Right renal pelvis (tissue), 4 donors: ENCODE measurements at regions not wholly inside any gene's neighbourhood (a gene's known extent, or its start where the extent isn't known, plus 50 kb on each side); places are given as distances from the start of the nearest gene placed in this dataset.

Experiments used
- DNase-seq, 4 donors: peaks; one replicate each; pipeline ENCODE4 v3.0.0-alpha.2; 2013; ENCODE audit warnings: low read depth in 4 of 4, low spot score in 3 of 4, missing footprints in 1 of 4

DNA sequence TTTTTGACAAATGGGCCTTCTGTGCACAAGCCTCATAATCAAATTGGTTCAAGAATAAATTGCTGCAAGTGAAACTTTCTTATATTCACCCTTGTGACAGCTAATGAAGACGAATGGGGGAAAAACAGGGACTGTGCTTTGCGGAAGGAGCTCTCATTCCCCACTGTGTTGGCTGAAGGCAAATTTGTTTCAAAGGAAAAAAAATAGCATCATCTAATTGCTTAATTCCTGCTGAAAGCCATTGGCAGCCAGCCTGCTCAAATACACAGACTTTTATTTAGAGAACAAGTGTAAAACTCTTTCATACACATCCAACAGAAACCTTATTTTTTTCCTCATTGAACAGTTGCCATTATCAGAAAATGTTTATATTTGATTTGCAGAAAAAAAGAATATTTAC is 172.3 kb downstream of the ARL6IP6 start:
- no peak for DNase-seq

- DNase-seq: no peak
Observed at GRCh38 chr2:152883951-152884487, 165.6 kb downstream of the ARL6IP6 start.

DNA sequence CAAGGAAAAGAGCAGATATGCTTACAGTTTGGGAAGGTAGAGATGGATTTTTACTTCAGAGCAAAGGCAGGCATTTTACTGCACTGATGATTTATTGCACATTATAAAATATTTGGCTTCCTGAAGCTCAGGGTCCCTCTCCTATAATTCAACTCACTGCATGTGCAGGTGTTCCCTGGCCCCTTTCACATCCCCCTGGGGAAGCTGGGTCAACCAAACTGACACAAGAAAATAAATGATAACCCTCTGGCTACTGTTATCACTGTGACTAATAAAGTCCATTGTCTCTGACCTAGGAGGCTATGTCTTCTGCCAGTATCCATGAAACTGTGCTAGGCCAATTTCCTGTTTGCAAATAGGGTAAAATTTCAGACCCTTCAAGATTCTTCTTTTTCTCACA is 163.1 kb downstream of the ARL6IP6 start:
- no peak for DNase-seq

DNA sequence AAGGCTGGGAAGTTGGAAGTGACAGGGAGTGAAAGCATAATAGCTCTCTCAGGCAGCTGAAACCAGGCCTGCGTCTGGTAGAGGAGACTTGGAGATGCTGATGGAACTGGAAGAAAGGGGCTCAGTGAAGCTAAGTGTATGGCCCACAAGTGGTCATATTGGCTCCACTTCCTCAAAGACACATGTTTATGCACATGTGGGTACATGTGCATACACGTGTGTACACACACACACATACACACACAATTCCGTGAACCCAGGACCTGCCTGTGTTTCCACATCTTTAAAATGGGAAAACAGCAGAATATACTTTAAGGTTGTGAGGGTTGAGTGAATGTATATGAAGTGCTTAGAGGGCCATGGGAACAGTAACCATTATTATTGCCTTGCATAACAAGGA is 160.9 kb downstream of the ARL6IP6 start:
- DNase-seq: no peak

- DNase-seq: no peak
Observed at GRCh38 chr2:152875701-152876695, 157.6 kb downstream of the ARL6IP6 start.

GRCh38 chr2:152874955-152875354 is 156.5 kb downstream of the ARL6IP6 start:
- DNase-seq: no peak

DNA sequence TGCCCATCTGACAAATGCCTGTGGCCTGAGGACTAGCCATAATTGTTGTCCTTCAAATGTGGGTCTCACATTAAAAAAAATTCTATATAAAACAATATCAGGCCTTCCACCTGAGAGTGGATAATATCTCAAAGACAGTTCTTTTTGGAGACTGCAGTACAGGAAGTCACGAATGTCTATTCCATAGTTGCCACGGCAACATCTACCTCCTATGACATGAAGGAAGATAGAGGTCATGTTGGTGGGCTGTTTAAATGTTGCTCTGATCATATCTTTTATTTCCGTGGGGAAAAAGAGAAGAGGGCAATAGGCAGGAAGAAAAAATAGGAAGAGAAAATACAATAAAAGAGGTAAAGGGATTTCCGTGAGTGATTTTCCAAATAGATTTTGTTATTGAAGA is 151.8 kb downstream of the ARL6IP6 start:
- DNase-seq: no peak

DNA sequence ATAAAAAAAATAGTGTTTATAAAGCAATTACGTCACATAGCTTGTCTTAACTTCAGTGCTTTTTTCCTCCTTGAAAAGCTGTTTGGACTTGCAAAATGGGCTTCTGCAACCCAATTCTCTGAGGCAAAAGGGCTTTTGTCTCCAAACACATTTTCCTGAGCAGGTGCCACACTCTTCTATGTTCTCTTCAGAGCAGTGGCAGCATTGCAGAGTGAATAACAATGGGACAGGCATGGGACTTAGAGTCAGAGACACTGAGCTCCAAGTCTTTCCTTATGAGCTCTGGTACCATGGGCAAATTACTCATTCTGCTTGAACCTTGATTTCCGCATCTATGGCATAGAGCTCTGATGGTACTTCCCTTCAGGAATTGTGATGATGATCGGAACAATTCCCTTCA is 149.0 kb downstream of the ARL6IP6 start:
- no peak for DNase-seq

GRCh38 chr2:152864601-152865149 is 146.3 kb downstream of the ARL6IP6 start:
- no peak for DNase-seq

- DNase-seq: no peak
Observed at GRCh38 chr2:152863826-152864225, 145.4 kb downstream of the ARL6IP6 start.

DNA sequence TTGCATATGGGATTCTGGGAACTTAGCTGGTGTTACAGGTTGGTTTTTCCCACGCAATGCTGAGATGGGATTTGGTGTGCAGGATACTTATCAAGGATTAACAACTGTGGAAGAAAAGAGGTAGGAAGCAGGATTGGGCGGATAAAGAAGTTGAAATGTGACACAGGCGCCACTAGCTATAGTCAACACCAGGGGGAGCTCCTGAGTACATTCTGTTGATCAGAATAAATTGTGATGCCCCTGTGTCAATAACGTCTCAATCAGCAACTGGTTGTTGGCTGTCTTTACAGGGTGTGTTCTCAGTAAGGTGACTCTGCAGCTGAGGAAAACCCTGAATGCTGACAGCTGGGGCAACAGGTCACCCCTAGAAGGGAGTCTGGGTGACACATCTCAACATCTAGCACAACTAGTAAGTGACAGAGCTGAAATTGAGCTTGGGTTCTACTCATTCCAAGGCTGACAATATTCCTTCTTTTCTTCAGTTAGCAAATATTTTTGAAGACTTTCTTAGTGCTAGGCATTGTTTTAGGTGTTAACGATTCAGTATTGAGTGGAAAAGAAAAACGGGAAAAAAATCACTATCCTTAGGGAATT is 143.0 kb downstream of the ARL6IP6 start:
- DNase-seq: no peak

GRCh38 chr2:152858594-152859265 is 140.3 kb downstream of the ARL6IP6 start:
- no peak for DNase-seq

DNA sequence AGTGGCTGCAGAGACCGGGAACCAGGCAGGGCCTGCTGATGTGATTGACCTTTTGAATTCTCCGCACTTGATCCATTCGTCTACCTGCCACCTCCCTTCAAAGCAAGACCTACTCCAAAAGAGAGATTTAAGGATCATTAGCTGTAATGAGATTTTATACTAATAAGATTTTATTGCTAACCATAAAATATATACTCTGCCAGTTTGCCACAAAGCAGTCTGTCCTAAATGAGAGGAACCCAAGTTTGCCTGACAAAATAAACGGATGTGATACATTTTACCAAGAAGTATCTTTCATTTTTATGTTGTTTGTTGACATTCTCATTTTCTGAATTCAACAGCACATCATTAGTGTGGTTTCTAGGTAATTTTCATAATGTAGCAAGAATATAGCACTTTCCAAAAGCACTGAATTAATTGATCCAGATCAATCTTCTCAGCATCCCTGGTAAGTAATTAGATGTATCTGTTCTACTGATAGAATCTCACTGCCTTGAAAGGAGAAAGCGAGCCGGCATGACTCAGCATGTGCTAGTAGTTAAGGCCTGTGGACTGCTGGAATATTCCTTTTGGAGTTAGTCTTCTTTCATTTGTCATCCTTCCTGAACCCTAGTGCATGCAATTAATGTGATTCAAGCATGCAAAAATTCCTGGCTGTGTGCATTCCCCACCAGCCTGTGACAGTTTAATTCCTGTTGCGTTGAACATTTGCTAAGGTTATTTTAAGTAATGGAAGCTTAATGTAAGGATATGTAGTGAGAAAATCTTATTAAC is 128.5 kb downstream of the ARL6IP6 start:
- no peak for DNase-seq

DNA sequence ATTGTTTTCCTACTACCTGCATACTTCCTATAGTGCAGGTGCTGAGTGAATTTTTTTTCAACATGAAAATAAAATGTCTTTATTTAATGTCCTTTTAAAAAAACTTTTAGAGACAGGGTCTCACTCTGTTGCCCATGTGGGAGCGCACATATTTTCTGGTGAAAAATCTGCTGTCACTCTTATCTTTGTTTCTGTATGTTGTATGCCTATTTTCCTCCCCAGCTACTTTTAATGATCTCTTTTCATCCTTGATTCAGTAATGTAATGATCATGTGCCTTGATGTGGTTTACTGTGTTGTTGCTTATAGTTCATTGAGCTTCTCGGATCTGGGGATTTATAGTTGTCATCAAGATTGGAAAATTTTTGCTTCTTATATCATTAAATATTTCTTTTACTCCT is 117.3 kb downstream of the ARL6IP6 start:
- DNase-seq: no peak

GRCh38 chr2:152827944-152828343 is 109.5 kb downstream of the ARL6IP6 start:
- no peak for DNase-seq

DNA sequence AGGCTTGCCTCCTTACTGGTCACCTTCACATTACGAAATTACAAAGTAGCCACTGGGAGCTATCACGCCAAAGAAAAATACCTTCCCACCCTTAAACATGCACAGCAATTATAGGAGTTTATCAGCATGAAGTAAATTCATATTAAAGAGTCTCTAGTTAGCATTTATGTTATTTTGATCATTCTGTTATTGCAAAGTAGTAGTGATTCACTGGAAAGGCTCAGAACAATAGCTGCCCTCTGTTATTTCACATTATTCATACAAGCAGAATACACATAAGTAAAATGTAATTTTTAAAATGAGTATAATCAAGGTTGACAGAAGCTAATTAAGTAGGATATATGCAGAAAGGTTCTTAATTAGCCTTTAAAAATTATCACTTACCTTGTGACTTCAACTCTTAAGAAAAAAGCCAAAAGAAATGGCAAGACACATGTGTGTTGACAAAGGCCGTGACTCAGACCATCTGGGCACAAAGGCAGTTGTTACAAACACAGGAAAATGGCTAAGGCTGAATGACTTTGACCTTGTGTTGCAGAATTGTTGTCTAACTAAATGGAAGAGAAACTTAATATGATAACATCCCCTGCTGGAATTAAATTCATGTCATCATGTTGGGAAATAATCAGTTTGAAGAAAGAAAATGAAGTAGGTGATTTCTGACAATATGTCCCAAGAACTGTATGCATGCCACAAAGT is 108.3 kb downstream of the ARL6IP6 start:
- no peak for DNase-seq

DNA sequence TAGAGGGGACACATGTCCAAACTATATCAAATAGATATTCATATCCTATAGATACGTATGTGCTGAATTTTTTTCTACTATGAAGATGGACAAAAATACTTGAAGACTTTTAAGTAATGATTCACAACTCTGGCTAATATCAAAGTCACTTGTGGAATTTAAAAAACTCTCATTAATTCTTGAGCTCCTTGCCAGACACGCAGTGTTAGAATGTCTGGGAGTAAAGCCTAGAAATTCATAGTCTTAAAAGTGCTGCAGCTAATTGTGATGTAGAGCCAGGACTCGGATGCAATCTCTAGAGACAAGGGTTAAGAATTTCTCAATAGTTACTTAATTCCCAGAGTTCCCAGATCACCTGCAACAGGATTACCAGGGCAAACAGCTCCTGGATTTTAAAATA is 107.4 kb downstream of the ARL6IP6 start:
- DNase-seq: no peak

DNA sequence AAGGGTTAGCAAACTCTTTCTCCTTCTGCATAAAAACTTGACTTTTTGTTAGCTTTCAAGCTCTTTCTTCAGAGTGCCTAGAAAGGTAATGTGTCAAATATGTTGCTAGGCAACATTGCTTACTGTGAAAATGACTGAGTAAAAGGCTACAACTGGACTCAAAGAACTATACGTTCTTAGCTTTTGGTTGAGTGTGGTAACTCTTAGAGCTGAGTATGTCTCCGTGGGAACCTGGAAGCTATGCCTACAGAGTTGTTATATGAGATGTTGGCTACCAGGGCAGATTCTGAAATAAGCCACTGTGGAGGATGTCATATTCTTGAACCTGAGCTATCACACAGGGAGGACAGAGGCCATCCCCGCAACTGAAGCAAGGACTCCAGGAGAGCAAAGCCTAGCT is 105.5 kb downstream of the ARL6IP6 start:
- no peak for DNase-seq

DNA sequence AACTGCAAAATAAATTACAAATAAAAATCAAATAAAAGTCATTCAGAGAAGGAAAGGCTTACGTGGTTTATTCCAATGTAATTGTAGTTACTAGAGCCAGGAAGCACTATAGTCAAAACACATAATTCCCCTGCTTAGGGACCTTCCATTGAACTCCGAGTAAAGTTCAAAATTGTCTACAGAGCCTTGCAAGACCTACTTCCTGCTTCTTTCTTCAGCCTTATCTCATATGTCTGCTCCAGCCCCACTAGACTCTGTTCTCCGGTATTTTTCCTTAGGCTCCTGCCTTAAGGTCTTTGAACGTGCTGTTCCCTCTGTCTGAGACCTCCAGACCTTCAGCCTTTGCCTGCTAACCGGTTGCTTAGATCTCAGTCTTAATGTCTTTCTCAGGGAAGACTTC is 104.3 kb downstream of the ARL6IP6 start:
- DNase-seq: no peak

DNA sequence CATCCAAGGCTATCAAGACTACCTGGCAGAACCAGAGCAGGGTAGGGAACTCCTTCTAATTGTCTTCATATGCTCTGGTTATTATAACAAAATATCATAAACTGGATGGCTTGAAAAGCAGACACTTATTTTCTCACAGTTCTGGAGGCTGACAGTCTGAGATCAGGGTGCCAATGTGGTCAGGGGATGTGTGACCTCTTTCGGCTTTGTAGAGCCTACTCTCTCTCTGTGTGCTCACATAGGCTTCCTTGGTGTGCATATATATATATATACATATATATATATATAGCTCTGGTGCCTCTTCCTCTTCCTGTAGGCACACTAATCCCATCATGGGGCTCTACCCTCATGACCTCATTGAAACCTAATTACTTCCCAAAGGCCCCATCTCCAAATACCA is 101.6 kb downstream of the ARL6IP6 start:
- DNase-seq: no peak
